Liver (tissue), 3 donors: ENCODE measurements at regions not wholly inside any gene's neighbourhood (a gene's known extent, or its start where the extent isn't known, plus 50 kb on each side); places are given as distances from the start of the nearest gene placed in this dataset.

ENCODE experiments used
- JUND ChIP-seq, 2 donors: IDR thresholded peaks; 2 replicates each; pipeline ENCODE4 v1.6.1; 2016; ENCODE audit warnings: antibody characterized with exemption in 2 of 2
- RAD21 ChIP-seq, 2 donors: IDR thresholded peaks; 2 replicates each; pipeline ENCODE4 v1.6.1; 2016; ENCODE audit warnings: antibody characterized with exemption in 2 of 2, mild to moderate bottlenecking in 2 of 2
- TAF1 ChIP-seq: conservative IDR thresholded peaks from 2 replicates; pipeline ENCODE4 v1.6.1; 2016; ENCODE audit warnings: antibody characterized with exemption, mild to moderate bottlenecking
- YY1 ChIP-seq: IDR thresholded peaks from 2 replicates; pipeline ENCODE4 v1.6.1; 2016; ENCODE audit warnings: antibody characterized with exemption, mild to moderate bottlenecking
- TF ChIP-seq, protein P1 (sequence below): fragments of 150-350 bp; IDR thresholded peaks from 2 replicates; pipeline ENCODE4 v1.5.1; 2017; ENCODE audit warnings: improper control_type of control experiment, low read depth, low read length; ENCODE audit not compliant: missing input control
- TF ChIP-seq, protein P2 (sequence below): IDR thresholded peaks from 2 replicates; pipeline ENCODE4 v1.6.1; 2016; ENCODE audit warnings: antibody characterized with exemption, mild to moderate bottlenecking
- donor health status: healthy.
- donor health status: healthy.

DNA sequence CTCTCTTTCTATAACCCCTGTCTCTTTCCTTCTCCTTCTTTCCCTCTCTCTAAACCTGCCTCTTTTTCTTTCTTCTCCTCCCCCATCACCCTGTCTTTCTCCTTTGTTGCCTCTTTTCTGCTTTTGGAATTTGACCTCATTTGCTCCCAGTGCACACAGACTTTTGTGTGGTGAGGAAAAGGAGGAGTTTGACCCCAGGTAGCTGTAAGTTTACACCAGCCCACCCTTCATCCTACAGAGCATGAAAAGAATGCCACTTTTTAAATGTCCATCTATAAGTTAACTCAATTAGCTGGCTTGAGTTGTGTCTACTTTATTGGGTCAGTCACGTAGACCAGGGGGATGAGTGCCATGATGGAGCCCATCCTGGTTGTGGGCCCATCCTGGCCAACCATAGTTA is 146.8 kb upstream of the SLC38A2 start:
- TF ChIP-seq, protein P1, sequence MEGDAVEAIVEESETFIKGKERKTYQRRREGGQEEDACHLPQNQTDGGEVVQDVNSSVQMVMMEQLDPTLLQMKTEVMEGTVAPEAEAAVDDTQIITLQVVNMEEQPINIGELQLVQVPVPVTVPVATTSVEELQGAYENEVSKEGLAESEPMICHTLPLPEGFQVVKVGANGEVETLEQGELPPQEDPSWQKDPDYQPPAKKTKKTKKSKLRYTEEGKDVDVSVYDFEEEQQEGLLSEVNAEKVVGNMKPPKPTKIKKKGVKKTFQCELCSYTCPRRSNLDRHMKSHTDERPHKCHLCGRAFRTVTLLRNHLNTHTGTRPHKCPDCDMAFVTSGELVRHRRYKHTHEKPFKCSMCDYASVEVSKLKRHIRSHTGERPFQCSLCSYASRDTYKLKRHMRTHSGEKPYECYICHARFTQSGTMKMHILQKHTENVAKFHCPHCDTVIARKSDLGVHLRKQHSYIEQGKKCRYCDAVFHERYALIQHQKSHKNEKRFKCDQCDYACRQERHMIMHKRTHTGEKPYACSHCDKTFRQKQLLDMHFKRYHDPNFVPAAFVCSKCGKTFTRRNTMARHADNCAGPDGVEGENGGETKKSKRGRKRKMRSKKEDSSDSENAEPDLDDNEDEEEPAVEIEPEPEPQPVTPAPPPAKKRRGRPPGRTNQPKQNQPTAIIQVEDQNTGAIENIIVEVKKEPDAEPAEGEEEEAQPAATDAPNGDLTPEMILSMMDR, result no peak
- no peak for TF ChIP-seq RAD21 (IDR thresholded peaks at IDR 0.05)
- no peak for TF ChIP-seq TAF1
- TF ChIP-seq, protein P2, sequence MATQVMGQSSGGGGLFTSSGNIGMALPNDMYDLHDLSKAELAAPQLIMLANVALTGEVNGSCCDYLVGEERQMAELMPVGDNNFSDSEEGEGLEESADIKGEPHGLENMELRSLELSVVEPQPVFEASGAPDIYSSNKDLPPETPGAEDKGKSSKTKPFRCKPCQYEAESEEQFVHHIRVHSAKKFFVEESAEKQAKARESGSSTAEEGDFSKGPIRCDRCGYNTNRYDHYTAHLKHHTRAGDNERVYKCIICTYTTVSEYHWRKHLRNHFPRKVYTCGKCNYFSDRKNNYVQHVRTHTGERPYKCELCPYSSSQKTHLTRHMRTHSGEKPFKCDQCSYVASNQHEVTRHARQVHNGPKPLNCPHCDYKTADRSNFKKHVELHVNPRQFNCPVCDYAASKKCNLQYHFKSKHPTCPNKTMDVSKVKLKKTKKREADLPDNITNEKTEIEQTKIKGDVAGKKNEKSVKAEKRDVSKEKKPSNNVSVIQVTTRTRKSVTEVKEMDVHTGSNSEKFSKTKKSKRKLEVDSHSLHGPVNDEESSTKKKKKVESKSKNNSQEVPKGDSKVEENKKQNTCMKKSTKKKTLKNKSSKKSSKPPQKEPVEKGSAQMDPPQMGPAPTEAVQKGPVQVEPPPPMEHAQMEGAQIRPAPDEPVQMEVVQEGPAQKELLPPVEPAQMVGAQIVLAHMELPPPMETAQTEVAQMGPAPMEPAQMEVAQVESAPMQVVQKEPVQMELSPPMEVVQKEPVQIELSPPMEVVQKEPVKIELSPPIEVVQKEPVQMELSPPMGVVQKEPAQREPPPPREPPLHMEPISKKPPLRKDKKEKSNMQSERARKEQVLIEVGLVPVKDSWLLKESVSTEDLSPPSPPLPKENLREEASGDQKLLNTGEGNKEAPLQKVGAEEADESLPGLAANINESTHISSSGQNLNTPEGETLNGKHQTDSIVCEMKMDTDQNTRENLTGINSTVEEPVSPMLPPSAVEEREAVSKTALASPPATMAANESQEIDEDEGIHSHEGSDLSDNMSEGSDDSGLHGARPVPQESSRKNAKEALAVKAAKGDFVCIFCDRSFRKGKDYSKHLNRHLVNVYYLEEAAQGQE, result no peak
- no peak for TF ChIP-seq JUND (IDR thresholded peaks at IDR 0.05)
- TF ChIP-seq YY1, result no peak
